Gastroesophageal sphincter (tissue), 3 donors: ENCODE measurements at regions not wholly inside any gene's neighbourhood (a gene's known extent, or its start where the extent isn't known, plus 50 kb on each side); places are given as distances from the start of the nearest gene placed in this dataset.

Experiments used
- CTCF ChIP-seq, 4 experiments: fragments of 200-600 bp in 2 of 4; fragments of 450-650 bp in 2 of 4; sonication (generic) in 1 of 4; IDR thresholded peaks; one replicate each; pipeline ENCODE4 v1.5.1; 2017 to 2019; ENCODE audit warnings: antibody characterized with exemption in 4 of 4, mild to moderate bottlenecking in 2 of 4, moderate library complexity in 2 of 4
- EP300 ChIP-seq: sonication (generic); formaldehyde crosslinking; IDR thresholded peaks from one replicate; pipeline ENCODE4 v1.6.1; 2017; ENCODE audit warnings: antibody characterized with exemption, mild to moderate bottlenecking
- POLR2A ChIP-seq, 2 donors: fragments of 450-650 bp; IDR thresholded peaks; one replicate each; pipeline ENCODE4 v1.6.1; 2017; ENCODE audit warnings: antibody characterized with exemption in 2 of 2, mild to moderate bottlenecking in 2 of 2, moderate library complexity in 1 of 2
- POLR2AphosphoS5 ChIP-seq: sonication (generic); formaldehyde crosslinking; IDR thresholded peaks from one replicate; pipeline ENCODE4 v1.6.1; 2017; ENCODE audit warnings: antibody characterized with exemption

GRCh38 chr10:113302062-113302461 lies 250.8 kb upstream of the HABP2 start:
- TF ChIP-seq CTCF (IDR thresholded peaks at IDR 0.05) = no peak
- no peak for TF ChIP-seq POLR2AphosphoS5
- no peak for TF ChIP-seq POLR2A (IDR thresholded peaks at IDR 0.05)
- no peak for TF ChIP-seq EP300
